BE2C (cell line): ENCODE measurements at regions not wholly inside any gene's neighbourhood (a gene's known extent, or its start where the extent isn't known, plus 50 kb on each side); places are given as distances from the start of the nearest gene placed in this dataset.

Experiments
- DNase-seq: peaks from one replicate; pipeline ENCODE4 v3.0.0-alpha.2; 2020
- H3K27me3 ChIP-seq: fragments of 250-450 bp; sonication (Bioruptor Pico); 2 replicates; pipeline ENCODE4 v1.5.1; 2020; ENCODE audit warnings: mild to moderate bottlenecking
- H3K36me3 ChIP-seq: fragments of 250-450 bp; sonication (Bioruptor Pico); 2 replicates; pipeline ENCODE4 v1.5.1; 2020; ENCODE audit warnings: mild to moderate bottlenecking
- H3K4me1 ChIP-seq: fragments of 250-450 bp; sonication (Bioruptor Pico); 2 replicates; pipeline ENCODE4 v1.5.1; 2020
- H3K4me3 ChIP-seq: 2 replicates; pipeline ENCODE4 v1.5.1; 2011; ENCODE audit warnings: low read depth, low read length
- H3K9me3 ChIP-seq: fragments of 250-450 bp; sonication (Bioruptor Pico); 2 replicates; pipeline ENCODE4 v1.5.1; 2020
- TF ChIP-seq, protein P1 (sequence below): IDR thresholded peaks from 2 replicates; pipeline ENCODE4 v1.5.1; 2012; ENCODE audit warnings: mild to moderate bottlenecking, low read depth, low read length

DNA sequence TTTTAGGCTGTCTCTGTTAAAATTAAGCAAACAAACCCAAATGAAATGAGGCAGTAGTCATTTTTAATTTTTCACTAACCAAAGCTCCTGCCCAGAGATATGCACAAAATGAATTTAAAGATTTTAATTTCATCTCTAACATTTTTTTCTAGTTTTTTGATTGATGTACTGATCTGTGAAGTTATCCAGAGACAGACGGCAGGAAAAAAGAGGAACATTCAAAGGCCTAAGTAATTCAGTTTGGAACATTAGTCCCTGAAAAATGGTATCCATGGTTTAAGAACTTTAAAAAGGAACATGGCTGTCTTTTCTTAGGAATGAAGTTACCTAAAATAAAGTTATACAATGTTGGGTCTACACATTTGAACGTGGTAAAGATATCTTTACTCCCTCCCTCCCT, 498.8 kb upstream of the LMO3 start:
- Histone ChIP-seq H3K4me3 (no peak overlapping the region), H3K27me3 (no peaks in the 10 kb centered on the region), H3K36me3 (no peaks in the 10 kb centered on the region), H3K4me1 (no peaks in the 10 kb centered on the region), H3K9me3 (no peaks in the 10 kb centered on the region)
- DNase-seq, result no peak
- TF ChIP-seq, protein P1, sequence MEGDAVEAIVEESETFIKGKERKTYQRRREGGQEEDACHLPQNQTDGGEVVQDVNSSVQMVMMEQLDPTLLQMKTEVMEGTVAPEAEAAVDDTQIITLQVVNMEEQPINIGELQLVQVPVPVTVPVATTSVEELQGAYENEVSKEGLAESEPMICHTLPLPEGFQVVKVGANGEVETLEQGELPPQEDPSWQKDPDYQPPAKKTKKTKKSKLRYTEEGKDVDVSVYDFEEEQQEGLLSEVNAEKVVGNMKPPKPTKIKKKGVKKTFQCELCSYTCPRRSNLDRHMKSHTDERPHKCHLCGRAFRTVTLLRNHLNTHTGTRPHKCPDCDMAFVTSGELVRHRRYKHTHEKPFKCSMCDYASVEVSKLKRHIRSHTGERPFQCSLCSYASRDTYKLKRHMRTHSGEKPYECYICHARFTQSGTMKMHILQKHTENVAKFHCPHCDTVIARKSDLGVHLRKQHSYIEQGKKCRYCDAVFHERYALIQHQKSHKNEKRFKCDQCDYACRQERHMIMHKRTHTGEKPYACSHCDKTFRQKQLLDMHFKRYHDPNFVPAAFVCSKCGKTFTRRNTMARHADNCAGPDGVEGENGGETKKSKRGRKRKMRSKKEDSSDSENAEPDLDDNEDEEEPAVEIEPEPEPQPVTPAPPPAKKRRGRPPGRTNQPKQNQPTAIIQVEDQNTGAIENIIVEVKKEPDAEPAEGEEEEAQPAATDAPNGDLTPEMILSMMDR, result no peak

DNA sequence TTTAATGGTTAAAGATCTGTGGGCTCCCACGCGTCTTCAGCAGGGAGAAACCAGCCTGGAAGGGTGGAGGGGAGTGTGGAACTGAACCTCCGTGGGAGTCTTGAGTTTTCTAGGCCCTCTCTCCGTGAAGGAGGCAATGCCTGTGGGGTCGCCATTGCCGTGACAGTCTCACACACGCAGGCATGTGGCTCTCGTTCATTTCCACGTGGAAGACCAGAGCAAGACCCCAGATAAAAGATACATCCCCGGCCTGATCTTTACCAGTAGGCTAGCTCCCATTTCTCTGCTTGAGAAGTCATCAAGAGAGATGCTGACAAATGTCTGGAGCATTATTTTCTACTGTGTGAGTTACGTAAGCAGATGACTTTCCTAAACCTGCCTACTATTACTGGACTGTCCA, 491.7 kb upstream of the LMO3 start:
- Histone ChIP-seq H3K27me3 (no peaks in the 10 kb centered on the region), H3K4me3 (no peak overlapping the region), H3K9me3 (no peaks in the 10 kb centered on the region), H3K36me3 (no peaks in the 10 kb centered on the region), H3K4me1 (no peaks in the 10 kb centered on the region)
- no peak for DNase-seq
- TF ChIP-seq, protein P1, result no peak

DNA sequence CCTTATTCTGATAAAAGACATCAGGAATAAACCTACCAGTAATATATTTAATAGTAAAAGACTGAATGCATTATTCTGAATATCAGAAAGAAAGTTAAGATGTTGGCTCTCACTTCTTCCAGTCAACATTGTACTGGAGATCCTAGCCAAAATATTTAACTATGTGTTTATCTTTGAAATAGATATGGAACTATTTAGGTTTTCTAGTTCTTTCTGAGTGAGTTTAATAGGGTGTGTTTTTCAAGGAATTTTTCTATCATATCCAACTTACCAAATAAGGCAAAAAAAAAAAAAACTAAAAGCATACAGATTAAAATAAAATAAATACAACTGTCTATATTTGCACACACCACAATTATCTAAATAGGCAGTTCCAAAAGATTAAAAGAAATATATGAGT, 478.9 kb upstream of the LMO3 start:
- DNase-seq, result no peak
- Histone ChIP-seq H3K36me3 (no peaks in the 10 kb centered on the region), H3K4me3 (no peak overlapping the region), H3K9me3 (no peaks in the 10 kb centered on the region), H3K27me3 (no peaks in the 10 kb centered on the region), H3K4me1 (no peaks in the 10 kb centered on the region)
- TF ChIP-seq, protein P1, result no peak

DNA sequence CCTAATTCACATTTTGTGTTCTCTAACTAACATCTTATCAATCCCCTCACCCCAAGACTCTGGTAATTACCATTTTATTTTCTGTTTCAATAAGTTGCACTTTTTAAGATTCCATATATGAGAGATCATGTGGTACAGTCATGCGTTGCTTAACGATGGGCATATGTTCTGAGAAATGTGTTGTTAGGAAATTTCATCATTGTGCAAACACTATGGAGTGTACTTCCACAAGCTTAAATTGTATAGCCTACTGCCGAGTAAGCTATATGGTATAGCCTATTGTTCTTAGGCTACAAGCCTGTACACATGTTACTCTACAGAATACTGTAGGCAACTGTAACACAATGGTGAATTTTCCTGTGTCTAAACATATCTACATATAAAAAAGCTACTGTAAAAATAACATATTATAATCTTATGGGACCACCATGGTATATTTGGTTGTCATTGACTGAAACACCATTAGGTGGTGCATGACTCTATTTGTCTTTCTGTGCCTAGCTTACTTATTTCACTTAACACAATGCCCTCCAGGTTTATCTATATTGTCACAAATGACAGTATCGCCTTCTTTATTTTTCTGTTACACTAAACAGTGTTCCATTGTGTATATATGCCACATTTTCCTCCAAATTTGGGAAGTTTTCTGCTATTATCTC, 473.4 kb upstream of the LMO3 start:
- Histone ChIP-seq H3K9me3 (no peaks in the 10 kb centered on the region), H3K27me3 (no peaks in the 10 kb centered on the region), H3K4me3 (no peak overlapping the region), H3K36me3 (no peaks in the 10 kb centered on the region), H3K4me1 (no peaks in the 10 kb centered on the region)
- no peak for DNase-seq
- TF ChIP-seq, protein P1, result 0 out of 2 replicates have a peak, but pooled peaks have one; percentile 6

DNA sequence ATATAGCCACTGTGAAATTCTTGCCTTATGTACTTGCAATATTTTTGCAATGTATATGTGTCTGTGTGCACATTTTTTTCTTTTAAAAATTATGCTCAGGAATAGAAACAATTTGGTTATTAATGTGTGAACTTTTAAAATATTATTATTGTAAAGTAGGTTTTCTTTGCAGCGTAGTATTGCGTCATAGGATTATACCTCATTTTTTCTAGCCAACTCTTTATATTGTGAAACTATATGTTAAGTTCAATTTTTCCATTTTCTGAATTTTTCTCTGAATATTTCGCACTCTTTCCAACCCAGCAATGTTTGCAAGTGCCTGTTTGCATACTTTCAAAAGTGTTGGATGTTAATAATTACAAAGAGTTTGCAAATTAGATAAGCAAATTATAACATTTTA, 471.6 kb upstream of the LMO3 start:
- H3K27me3 ChIP-seq, result no peaks in the 10 kb centered on the region
- TF ChIP-seq, protein P1, result no peak
- H3K4me1 ChIP-seq, result no peaks in the 10 kb centered on the region
- H3K9me3 ChIP-seq, result no peaks in the 10 kb centered on the region
- H3K4me3 ChIP-seq, result no peak overlapping the region
- DNase-seq, result no peak
- no peaks in the 10 kb centered on the region for H3K36me3 ChIP-seq

DNA sequence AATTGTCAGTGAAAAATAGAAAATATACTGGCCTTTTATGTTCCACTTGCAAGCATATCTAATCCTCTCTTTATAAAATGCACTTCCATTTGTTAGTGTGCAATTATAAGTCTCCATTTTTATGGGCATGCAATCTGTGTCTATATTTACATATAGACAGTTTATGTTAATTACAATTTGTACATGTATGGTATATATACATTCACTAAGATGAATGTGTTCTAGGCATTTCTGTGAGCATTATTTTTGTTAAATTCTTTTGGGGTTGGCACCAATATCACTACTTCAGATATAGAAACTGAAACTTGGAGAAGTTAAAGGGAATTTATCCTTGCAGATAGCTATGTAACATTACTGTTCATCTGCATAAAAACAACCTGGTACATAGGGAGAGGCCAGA, 470.8 kb upstream of the LMO3 start:
- Histone ChIP-seq H3K4me3 (no peak overlapping the region), H3K36me3 (no peaks in the 10 kb centered on the region), H3K9me3 (no peaks in the 10 kb centered on the region), H3K4me1 (no peaks in the 10 kb centered on the region), H3K27me3 (no peaks in the 10 kb centered on the region)
- TF ChIP-seq, protein P1, result no peak
- no peak for DNase-seq
